ENCODE measurements at regions not wholly inside any gene's neighbourhood (a gene's known extent, or its start where the extent isn't known, plus 50 kb on each side); places are given as distances from the start of the nearest gene placed in this dataset.

DNA sequence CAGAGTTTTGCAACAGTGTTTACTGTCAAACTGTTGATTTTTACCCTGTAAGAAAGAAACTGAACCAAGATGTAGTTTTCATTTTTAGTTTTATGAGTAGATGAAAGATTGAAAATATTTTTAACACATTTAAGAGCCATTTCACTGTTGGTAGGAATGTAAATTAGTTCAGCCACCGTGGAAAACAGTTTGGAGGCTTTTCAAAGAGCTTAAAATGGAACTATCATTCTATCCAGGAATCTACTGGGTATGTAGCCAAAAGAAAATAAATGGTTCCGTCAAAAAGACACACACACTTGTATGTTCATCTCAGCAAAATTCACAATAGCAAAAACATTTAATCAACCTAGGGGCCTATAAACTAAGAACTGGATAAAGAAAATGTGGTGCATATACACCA, 729.8 kb upstream of the CDH7 start:
- no peaks in the 10 kb centered on the region for H3K27me3 Mint-ChIP-seq (ENCODE audit: low read depth)
- TF ChIP-seq, protein P1, sequence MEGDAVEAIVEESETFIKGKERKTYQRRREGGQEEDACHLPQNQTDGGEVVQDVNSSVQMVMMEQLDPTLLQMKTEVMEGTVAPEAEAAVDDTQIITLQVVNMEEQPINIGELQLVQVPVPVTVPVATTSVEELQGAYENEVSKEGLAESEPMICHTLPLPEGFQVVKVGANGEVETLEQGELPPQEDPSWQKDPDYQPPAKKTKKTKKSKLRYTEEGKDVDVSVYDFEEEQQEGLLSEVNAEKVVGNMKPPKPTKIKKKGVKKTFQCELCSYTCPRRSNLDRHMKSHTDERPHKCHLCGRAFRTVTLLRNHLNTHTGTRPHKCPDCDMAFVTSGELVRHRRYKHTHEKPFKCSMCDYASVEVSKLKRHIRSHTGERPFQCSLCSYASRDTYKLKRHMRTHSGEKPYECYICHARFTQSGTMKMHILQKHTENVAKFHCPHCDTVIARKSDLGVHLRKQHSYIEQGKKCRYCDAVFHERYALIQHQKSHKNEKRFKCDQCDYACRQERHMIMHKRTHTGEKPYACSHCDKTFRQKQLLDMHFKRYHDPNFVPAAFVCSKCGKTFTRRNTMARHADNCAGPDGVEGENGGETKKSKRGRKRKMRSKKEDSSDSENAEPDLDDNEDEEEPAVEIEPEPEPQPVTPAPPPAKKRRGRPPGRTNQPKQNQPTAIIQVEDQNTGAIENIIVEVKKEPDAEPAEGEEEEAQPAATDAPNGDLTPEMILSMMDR (IDR thresholded peaks at IDR 0.05), result no peak
- peaks cover 14% of the 10 kb centered on the region for H3K9me3 Mint-ChIP-seq (ENCODE audit: low read depth)
- H3K4me1 Mint-ChIP-seq (ENCODE audit: low read depth), result no peaks in the 10 kb centered on the region
- DNase-seq (ENCODE audit: low spot score), result no peak
- no peak overlapping the region for H3K4me3 Mint-ChIP-seq (ENCODE audit: unreplicated experiment)
- no peaks in the 10 kb centered on the region for H3K36me3 Mint-ChIP-seq (ENCODE audit: low read depth)
- H3K27ac Mint-ChIP-seq (ENCODE audit: unreplicated experiment), result no peak overlapping the region

DNA sequence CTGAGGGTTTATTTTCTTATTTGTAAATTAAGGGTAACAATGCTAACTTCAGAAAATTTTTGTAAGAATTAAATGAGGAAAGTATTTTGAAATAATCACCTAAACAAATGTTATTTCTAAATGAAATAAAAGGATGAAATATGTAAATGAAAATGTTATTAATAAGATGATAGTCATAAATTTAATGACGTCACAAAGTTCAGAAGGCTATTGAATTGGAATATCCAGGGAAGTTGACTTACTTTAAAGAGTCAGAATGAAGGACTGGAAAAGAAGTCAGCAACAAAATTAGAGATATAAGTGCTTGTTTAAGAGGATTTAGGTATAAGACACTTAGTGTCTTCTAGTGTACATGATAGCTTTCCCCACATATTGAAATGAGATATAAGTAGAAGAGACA, 732.6 kb upstream of the CDH7 start:
- H3K4me3 Mint-ChIP-seq (ENCODE audit: unreplicated experiment), result no peak overlapping the region
- H3K9me3 Mint-ChIP-seq (ENCODE audit: low read depth), result peaks cover 5% of the 10 kb centered on the region
- no peak overlapping the region for H3K27ac Mint-ChIP-seq (ENCODE audit: unreplicated experiment)
- TF ChIP-seq, protein P1 (IDR thresholded peaks at IDR 0.05), result no peak
- H3K4me1 Mint-ChIP-seq (ENCODE audit: low read depth), result no peaks in the 10 kb centered on the region
- no peaks in the 10 kb centered on the region for H3K27me3 Mint-ChIP-seq (ENCODE audit: low read depth)
- no peaks in the 10 kb centered on the region for H3K36me3 Mint-ChIP-seq (ENCODE audit: low read depth)
- DNase-seq (ENCODE audit: low spot score), result no peak

DNA sequence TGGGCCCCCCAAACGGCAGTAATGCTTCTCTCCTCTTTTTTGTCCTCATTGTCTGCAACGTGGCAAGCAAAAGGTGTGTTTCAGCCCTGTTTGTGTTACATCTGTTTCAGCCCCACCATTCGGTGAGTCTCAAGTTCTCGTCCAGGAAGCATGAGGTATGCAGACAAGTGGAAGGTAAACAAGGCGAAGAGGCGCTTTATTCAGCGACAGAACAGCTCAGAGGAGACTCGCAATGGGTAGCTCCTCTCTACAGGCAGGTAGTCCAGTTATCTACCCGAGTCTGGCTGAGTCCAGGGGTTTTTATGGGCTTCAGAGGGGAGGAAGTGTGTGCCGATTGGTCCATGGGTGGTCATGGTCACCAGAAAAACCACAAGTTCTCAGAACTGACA, 733.4 kb upstream of the CDH7 start:
- TF ChIP-seq, protein P1 (IDR thresholded peaks at IDR 0.05), result no peak
- Mint-ChIP-seq H3K4me3 (ENCODE audit: unreplicated experiment) (no peak overlapping the region), H3K36me3 (ENCODE audit: low read depth) (no peaks in the 10 kb centered on the region), H3K27ac (ENCODE audit: unreplicated experiment) (no peak overlapping the region), H3K4me1 (ENCODE audit: low read depth) (no peaks in the 10 kb centered on the region), H3K9me3 (ENCODE audit: low read depth) (peaks cover 5% of the 10 kb centered on the region), H3K27me3 (ENCODE audit: low read depth) (no peaks in the 10 kb centered on the region)
- DNase-seq (ENCODE audit: low spot score), result no peak

DNA sequence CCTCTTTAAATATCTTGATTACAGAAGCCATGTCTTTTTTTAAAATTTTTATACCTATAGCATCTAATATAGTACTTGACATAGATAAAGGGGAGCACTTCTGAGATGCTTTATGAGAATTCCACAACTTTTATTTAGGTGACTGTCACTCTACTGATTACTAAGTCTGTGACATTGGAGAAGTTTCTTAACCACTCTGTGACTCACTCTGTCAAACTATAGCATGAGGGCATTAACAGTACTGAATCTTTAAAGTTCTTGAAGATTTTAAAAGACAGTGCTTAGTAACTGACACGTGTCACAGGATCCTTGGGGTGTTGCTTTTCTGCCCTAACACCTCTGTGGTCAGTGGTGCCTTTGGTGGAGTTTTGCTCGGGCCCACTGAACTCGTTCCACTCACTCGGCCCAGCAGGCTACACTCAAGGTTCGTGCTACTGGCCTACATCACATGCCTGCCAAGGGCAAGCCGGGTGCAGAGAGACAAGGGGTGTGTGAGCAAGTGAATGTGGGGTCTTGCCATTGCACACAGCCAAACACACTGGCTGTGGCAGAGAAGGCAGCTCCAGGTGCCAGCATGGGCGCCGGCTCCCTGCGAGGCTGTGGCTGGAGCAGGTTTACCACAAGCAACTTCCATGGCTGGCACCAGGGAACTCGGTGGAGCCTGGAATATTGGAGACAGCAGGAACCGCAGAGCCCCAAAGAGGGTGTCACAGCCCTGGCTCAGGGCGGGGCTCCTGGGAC, 734.0 kb upstream of the CDH7 start:
- no peak overlapping the region for H3K27ac Mint-ChIP-seq (ENCODE audit: unreplicated experiment)
- H3K27me3 Mint-ChIP-seq (ENCODE audit: low read depth), result no peaks in the 10 kb centered on the region
- DNase-seq (ENCODE audit: low spot score), result peak; percentile 61

DNA sequence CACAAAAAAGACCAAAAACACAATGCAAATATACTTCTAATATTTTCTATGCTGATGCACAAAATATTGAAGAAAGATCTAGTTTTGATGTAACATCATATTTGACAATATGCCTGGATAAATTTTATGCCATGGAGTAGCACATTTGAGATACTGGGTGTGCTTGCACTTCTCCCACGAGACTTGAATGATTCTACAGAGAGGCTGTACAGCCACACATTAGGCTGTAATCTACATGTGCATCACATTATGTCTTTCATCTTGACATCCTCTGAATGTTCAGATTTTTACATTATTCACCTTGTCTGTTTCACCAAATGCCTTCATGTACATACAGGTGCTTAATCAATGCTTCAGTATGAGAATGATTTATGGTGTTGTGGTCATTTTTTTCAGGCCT, 756.4 kb upstream of the CDH7 start:
- TF ChIP-seq, protein P1 (IDR thresholded peaks at IDR 0.05), result no peak
- H3K36me3 Mint-ChIP-seq (ENCODE audit: low read depth), result no peaks in the 10 kb centered on the region
- no peaks in the 10 kb centered on the region for H3K9me3 Mint-ChIP-seq (ENCODE audit: low read depth)
- no peaks in the 10 kb centered on the region for H3K27me3 Mint-ChIP-seq (ENCODE audit: low read depth)
- no peak for DNase-seq (ENCODE audit: low spot score)
- H3K27ac Mint-ChIP-seq (ENCODE audit: unreplicated experiment), result no peak overlapping the region
- no peak overlapping the region for H3K4me3 Mint-ChIP-seq (ENCODE audit: unreplicated experiment)
- no peaks in the 10 kb centered on the region for H3K4me1 Mint-ChIP-seq (ENCODE audit: low read depth)

More for the DNA sequence above, 734.0 kb upstream of the CDH7 start:
- H3K9me3 Mint-ChIP-seq (ENCODE audit: low read depth), result peaks cover 5% of the 10 kb centered on the region
- TF ChIP-seq, protein P1 (IDR thresholded peaks at IDR 0.05), result no peak
- no peak overlapping the region for H3K4me3 Mint-ChIP-seq (ENCODE audit: unreplicated experiment)
- no peaks in the 10 kb centered on the region for H3K36me3 Mint-ChIP-seq (ENCODE audit: low read depth)
- no peaks in the 10 kb centered on the region for H3K4me1 Mint-ChIP-seq (ENCODE audit: low read depth)

All from chondrocyte (in vitro differentiated cells).